CD4-positive, alpha-beta T cell treated with Interleukin-21 for 1 hour (primary cell): ENCODE measurements at regions not wholly inside any gene's neighbourhood (a gene's known extent, or its start where the extent isn't known, plus 50 kb on each side); places are given as distances from the start of the nearest gene placed in this dataset.
"Not testable (repeated sequence)": the region's sequence is repeated elsewhere in the genome, so short reads cannot be mapped to it uniquely, and the experiment has no call there.

Source experiments
- DNase-seq: peaks from one replicate; pipeline ENCODE4 v3.0.0-alpha.2; 2020

DNA sequence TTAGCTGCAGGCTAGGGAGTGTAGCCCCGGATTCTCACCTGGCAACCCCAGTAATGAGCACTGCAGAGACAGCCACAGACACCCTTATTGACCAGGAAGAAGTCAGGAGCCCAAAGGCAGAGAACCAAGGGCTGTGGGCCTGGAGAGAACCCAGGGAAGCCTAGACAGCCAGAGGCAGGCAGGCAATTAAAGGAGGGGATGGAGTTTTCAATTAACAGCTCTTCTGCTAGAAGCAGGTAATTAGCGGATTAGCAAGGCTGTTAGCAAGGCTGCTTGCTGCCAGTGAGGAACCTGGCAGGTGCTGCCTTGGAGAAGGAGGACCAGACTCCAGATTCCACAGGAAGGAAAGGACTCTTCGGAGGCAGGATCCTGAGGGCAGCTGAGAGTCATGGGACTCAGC, 176.1 kb downstream of the TRIM43 start:
- DNase-seq = not testable (repeated sequence)

DNA sequence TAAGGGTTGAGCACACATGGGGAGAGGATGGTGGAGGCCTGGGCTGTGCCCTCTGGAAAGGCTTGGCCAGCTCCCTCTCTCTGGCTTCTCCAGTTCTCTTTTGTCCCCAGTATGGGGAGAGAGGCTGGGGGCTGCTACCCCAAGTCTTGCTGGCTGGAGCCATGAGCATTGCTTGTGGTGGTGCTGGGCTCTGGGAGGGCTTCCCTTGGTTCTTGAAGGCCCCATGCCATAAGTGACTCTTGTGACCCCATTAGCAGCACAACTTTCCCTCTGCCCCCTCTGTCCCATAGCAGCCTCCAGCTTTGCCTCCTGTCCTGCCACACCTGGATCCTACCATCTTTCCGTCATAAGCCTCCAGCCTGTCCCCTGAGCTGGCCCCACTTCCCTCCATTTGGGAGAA, 177.5 kb downstream of the TRIM43 start:
- DNase-seq = not testable (repeated sequence)

DNA sequence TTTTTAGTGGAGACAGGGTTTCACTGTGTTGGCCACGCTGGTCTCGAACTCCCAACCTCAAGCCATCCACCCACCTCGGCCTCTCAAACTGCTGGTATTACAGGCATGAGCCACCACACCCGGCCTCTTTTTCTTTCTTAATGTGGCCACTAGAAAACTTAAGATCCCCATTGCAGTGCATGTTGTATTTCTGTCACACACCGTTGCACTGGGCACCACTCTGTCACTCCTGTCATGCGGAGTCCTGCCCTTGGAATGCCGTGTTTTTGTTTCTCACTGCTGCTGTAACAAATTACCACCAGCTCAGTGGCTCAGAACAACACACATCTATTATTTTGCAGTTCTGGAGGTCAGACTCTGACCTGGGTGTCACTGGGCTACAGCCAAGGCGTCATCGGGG, 178.9 kb downstream of the TRIM43 start:
- DNase-seq = not testable (repeated sequence)

- DNase-seq = not testable (repeated sequence)
These were observed 182.8 kb downstream of the TRIM43 start for GRCh38 chr2:95774322-95775192.

DNA sequence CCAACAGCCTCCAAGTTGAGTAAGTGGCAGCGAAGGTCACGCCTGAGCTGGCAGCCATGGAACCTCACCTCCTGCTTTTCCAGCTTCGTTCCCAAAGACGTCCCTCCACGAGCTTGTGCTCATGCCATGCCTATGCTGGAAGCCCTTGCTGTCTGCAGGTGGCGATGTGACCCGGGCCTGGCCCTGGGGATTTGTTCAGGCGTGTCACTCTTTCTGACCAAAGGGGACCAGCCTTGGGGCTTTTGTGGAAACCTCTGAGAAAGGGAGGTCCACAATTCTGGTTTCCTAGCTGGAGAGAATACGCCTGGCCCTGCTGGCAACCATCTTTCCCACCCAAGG, 183.4 kb downstream of the TRIM43 start:
- DNase-seq = not testable (repeated sequence)
